ENCODE measurements at regions not wholly inside any gene's neighbourhood (a gene's known extent, or its start where the extent isn't known, plus 50 kb on each side); places are given as distances from the start of the nearest gene placed in this dataset.
"Not testable (repeated sequence)": the region's sequence is repeated elsewhere in the genome, so short reads cannot be mapped to it uniquely, and the experiment has no call there.

GRCh38 chr15:31179693-31180092 lies 78.2 kb upstream of the TRPM1 start:
- no peak for DNase-seq

GRCh38 chr15:31193291-31193690 lies 91.8 kb upstream of the TRPM1 start:
- no peak for DNase-seq

DNA sequence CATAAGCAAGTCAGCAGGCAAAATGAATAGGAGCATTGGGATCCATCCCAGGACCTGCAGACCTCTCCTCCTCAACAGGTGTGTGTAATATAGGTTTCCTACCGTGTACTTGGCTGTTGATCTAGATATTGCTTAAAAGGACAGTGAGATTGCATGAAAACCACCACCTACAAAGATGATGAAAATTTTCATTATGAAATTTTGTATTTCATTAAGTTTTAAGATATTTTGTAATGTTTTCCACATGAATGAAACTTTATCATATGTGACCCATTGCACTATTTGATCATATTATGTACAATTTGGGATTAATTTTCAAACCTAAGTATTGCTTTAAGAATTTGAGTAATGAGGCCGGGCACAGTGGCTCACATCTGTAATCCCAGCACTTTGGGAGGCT lies 94.3 kb upstream of the TRPM1 start:
- DNase-seq = no peak

GRCh38 chr15:31197497-31198414 lies 96.2 kb upstream of the TRPM1 start:
- DNase-seq = no peak

DNA sequence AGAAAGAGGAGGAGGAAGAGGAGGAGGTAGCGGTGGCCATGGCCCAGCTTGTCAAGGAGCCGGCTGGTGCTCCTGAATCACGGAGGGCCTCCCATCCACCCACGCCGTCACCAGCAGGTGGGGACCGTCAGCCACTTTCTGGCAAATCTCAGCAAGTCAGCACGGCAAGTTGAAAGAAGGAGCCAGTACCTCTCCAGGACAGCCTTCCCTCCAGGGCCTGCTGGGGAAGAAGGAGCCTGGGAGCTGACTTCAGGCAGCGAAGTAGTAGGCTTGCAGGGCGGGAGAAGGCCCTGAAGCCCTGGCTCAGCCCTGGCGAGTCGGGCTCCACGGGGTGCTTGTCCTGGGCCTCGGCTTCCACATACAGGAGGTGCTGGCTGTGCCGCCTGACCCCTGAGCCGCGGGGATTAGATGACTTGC lies 99.2 kb upstream of the TRPM1 start:
- DNase-seq = no peak

DNA sequence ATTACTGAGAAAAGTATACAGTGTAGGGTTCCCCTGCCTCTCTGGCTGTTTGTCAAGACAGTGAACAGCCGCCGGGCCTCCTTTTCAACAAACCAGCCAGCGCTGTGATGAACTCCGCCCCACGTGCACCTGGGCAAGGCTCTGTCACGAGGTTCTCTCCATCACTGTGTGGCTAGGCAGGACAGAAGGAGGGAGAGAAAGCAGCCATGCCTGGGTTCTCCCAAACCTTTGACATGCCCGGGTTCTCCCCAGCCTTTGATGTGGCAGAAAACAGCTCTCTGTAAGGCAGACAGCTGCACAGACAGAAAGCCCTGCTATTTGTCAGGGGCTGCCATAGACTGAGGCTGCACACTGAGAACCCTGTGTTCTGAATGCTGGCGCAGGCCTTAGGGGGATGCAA lies 101.4 kb upstream of the TRPM1 start:
- DNase-seq = no peak

GRCh38 chr15:31203999-31204398 lies 102.5 kb upstream of the TRPM1 start:
- no peak for DNase-seq

GRCh38 chr15:31206386-31207181 lies 105.1 kb upstream of the TRPM1 start:
- DNase-seq = no peak

DNA sequence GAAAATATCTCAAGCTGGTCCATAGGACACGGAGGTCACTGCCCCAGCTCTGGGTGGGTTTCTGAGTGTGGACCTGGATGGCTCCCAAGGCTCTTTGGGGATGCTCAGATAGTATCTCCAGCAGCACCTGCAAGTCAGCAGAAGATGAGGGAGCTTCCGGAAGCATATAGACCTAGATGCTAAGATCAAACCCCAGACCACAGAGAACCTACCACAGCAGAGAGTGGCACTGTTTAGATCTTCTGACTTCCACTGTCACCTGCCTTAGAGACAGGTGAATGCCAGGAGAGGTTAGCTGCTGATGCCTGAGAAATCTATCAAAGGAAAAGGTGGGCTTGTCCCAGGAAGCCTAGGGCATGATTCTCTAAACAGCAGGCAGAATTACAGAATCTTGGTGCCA lies 105.7 kb upstream of the TRPM1 start:
- DNase-seq = no peak

DNA sequence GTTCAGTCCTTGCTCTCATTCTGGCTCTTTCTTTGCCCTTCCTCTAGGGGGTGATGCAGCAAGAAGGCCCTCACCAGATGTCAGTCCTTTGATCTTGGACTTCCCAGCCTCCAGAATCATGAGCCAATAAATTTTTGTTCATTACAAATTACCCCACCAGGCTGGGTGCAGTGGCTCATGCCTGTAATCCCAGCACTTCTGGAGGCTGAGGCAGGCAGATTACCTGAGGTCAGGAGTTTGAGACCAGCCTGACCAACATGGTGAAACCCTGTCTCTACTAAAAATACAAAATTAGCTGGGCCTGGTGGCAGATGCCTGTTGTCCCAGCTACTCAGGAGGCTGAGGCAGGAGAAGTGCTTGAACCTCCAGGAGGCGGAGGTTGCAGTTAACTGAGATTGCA lies 106.3 kb upstream of the TRPM1 start:
- DNase-seq = not testable (repeated sequence)

- DNase-seq = no peak
Measured at GRCh38 chr15:31208817-31209216, 107.3 kb upstream of the TRPM1 start.

DNA sequence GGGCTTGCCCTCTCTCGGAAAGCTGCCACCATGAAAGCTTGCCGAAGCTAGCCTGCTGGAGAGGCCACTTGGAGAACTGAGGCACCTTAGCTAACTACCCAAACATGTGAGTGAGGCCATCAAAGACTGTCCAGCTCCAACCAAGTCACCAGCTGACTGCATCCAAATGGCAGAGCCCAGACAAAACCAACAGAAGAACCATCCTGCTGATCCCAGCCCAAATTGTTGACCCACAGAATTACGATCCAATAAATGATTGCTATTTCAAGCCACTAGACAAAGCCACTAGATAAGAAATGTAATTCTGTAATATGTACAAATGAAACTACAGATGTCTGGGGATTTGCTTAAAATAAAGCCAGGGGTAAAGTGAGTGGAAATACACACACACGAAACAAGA lies 109.8 kb upstream of the TRPM1 start:
- DNase-seq = no peak

DNA sequence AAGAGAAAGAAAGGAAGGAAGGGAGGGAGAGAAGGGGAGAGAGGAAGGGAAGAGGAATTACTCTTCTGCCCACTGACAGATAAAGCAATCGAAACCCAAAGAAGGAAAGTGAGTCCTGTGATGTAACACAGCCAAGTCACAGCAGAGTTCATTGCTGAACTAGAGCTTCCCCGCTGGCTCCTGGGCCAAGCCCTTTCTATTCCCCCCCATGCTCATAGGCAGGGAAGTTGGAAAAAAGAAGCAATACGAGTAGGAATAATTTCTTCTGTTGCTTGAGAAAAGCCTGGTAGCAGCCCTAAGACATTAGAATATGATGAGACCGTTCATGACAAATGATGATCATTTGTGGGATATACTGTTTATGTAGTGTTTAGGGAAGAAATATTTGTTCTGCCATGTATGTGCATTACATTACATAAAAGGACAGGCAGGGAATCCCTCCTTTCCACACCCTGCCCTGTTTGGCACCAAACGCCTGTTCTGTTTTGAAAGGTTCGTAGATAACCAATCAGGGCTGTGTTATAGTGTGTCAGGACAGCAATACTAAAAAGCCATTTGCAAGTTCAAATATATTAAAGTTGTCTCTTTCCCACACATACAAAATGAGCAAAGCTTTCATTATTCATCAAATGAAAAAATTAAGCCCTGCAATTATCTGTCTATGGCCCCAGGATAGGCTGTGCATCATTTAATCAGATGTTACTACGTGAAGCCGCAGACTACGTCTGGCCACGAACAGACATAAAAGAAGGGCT lies 111.0 kb upstream of the TRPM1 start:
- DNase-seq = no peak

- DNase-seq = no peak
Measured at GRCh38 chr15:31214158-31214863, 112.3 kb upstream of the KLF13 start.

- DNase-seq = no peak
Measured at GRCh38 chr15:31214864-31215489, 111.7 kb upstream of the KLF13 start.

GRCh38 chr15:31215490-31216214 lies 111.0 kb upstream of the KLF13 start:
- peak; percentile 39 for DNase-seq

DNA sequence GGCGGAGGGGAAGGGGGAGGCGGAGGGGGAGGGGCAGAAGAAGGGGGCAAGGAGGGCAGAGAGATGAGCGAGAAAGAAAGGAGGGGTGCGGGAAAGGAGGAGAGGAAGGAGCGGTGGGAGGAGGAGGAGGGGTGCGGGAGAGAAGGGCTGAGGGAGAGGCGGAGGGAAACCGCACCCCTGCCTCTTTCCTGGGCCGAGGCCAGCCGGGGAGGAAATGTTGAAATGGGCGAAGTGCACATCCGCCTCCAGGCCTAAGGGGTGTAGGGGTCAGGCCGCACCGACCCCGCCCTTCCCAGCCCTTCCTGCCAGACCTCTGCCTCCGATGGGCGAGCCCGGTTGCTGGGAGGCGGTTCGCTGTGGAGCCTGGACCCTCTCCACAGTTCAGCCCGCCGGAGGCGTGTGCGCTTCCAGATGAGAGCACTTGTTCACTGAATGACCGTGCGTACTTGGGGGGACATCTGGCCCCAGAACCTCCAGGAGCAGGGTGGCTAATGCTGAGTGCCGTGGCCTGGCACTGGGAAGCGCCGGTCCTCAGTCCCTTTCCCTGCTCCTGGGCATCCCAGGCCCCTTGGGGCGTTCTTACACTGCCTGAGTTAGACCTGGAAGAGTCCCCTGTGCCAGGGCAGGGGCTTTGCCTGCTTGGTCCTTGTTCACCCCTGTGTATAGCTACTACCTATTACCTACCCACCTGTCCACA lies 110.3 kb upstream of the KLF13 start:
- no peak for DNase-seq

GRCh38 chr15:31217067-31217466 lies 109.6 kb upstream of the KLF13 start:
- no peak for DNase-seq

DNA sequence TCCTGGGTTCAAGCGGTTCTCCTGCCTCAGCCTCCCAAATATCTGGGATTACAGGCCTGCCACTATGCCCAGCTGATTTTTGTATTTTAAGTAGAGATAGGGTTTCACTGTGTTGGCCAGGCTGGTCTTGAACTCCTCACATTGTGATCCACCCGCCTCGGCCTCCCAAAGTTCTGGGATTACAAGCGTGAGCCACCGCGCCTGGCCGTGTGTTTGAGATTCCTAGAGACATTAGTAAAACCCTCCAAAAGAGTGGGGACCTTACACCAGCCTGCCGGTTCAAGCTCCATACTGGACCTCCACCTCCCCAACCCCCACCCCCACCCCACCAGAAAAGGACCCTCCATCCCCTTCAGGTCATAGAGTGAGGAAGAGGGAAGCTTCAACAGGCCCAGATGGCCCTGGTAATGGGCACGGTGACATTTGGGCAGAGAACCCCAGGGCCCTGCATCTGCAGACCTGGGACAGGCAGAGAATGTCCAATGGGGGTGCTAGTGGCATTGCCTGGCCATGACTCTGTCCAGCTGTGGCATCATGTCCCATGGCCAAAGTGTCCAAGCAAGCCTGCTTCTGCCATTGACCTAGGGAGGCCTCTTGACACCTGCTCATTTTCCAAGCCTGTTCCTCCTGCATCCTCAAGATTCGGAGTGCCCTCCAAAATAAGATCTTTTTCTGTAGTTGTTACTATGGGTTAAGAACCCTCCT lies 108.9 kb upstream of the KLF13 start:
- no peak for DNase-seq

- no peak for DNase-seq
Measured at GRCh38 chr15:31219221-31219620, 107.4 kb upstream of the KLF13 start.

All from NCI-H1092 (cell line).